ENCODE measurements at regions not wholly inside any gene's neighbourhood (a gene's known extent, or its start where the extent isn't known, plus 50 kb on each side); places are given as distances from the start of the nearest gene placed in this dataset.
A peak's percentile ranks its signal among the peaks of the same experiment; 100 is the strongest.
"Not testable (repeated sequence)": the region's sequence is repeated elsewhere in the genome, so short reads cannot be mapped to it uniquely, and the experiment has no call there.

- Histone ChIP-seq H3K27me3 (no peaks in the 10 kb centered on the region), H3K4me3 (no peak overlapping the region), H3K36me3 (no peaks in the 10 kb centered on the region), H3K9me3 (no peaks in the 10 kb centered on the region)
- DNase-seq = no peak
Observed at GRCh38 chr2:124967325-124967724, 942.2 kb downstream of the CNTNAP5 start.

GRCh38 chr2:124970030-124970429 lies 944.9 kb downstream of the CNTNAP5 start:
- Histone ChIP-seq H3K4me3 (no peak overlapping the region), H3K36me3 (no peaks in the 10 kb centered on the region), H3K9me3 (no peaks in the 10 kb centered on the region; the same call in 1 of the 2 replicates), H3K27me3 (no peaks in the 10 kb centered on the region)
- DNase-seq = no peak

- DNase-seq = no peak
- H3K4me3 ChIP-seq = no peak overlapping the region
- H3K27me3 ChIP-seq = no peaks in the 10 kb centered on the region
Observed at GRCh38 chr2:124973396-124973795, 948.3 kb downstream of the CNTNAP5 start.

GRCh38 chr2:124975224-124975623 lies 950.1 kb downstream of the CNTNAP5 start:
- Histone ChIP-seq H3K9me3 (no peaks in the 10 kb centered on the region; the same call in 1 of the 2 replicates), H3K4me3 (no peak overlapping the region), H3K36me3 (no peaks in the 10 kb centered on the region), H3K27me3 (no peaks in the 10 kb centered on the region)
- DNase-seq = no peak

More at GRCh38 chr2:124973396-124973795, 948.3 kb downstream of the CNTNAP5 start:
- Histone ChIP-seq H3K36me3 (no peaks in the 10 kb centered on the region), H3K9me3 (no peaks in the 10 kb centered on the region; the same call in 1 of the 2 replicates)

GRCh38 chr2:124975648-124976047 lies 950.6 kb downstream of the CNTNAP5 start:
- Histone ChIP-seq H3K4me3 (no peak overlapping the region), H3K27me3 (no peaks in the 10 kb centered on the region), H3K9me3 (no peaks in the 10 kb centered on the region; the same call in 1 of the 2 replicates), H3K36me3 (no peaks in the 10 kb centered on the region)
- no peak for DNase-seq

- no peak for DNase-seq
- no peaks in the 10 kb centered on the region for H3K36me3 ChIP-seq
- no peak overlapping the region for H3K4me3 ChIP-seq
- no peaks in the 10 kb centered on the region for H3K9me3 ChIP-seq
- H3K27me3 ChIP-seq = no peaks in the 10 kb centered on the region
Observed at GRCh38 chr2:124978597-124978996, 953.5 kb downstream of the CNTNAP5 start.

- no peaks in the 10 kb centered on the region for H3K27me3 ChIP-seq
- no peaks in the 10 kb centered on the region for H3K9me3 ChIP-seq
- H3K36me3 ChIP-seq = no peaks in the 10 kb centered on the region; the same call in 1 of the 2 replicates
- H3K4me3 ChIP-seq = no peak overlapping the region
- peak; percentile 67 for DNase-seq
Observed at GRCh38 chr2:124983595-124983994, 958.5 kb downstream of the CNTNAP5 start.

- H3K4me3 ChIP-seq = no peak overlapping the region
- H3K9me3 ChIP-seq = no peaks in the 10 kb centered on the region
- no peaks in the 10 kb centered on the region; the same call in 1 of the 2 replicates for H3K36me3 ChIP-seq
- H3K27me3 ChIP-seq = no peaks in the 10 kb centered on the region
- peak; percentile 11 for DNase-seq
Observed at GRCh38 chr2:124985270-124985669, 960.2 kb downstream of the CNTNAP5 start.

- Histone ChIP-seq H3K9me3 (no peaks in the 10 kb centered on the region), H3K4me3 (no peak overlapping the region)
- no peak for DNase-seq
Observed at GRCh38 chr2:124986136-124986535, 961.0 kb downstream of the CNTNAP5 start.

GRCh38 chr2:124986870-124987269 lies 961.8 kb downstream of the CNTNAP5 start:
- H3K9me3 ChIP-seq, H3K4me3 ChIP-seq, H3K36me3 ChIP-seq, DNase-seq, H3K27me3 ChIP-seq: not testable (repeated sequence)

More at GRCh38 chr2:124986136-124986535, 961.0 kb downstream of the CNTNAP5 start:
- H3K27me3 ChIP-seq = no peaks in the 10 kb centered on the region
- no peaks in the 10 kb centered on the region; the same call in 1 of the 2 replicates for H3K36me3 ChIP-seq

GRCh38 chr2:124987436-124987835 lies 962.3 kb downstream of the CNTNAP5 start:
- H3K27me3 ChIP-seq, H3K9me3 ChIP-seq, H3K36me3 ChIP-seq, H3K4me3 ChIP-seq, DNase-seq: not testable (repeated sequence)

GRCh38 chr2:124988111-124988510 lies 963.0 kb downstream of the CNTNAP5 start:
- H3K4me3 ChIP-seq = no peak overlapping the region
- H3K27me3 ChIP-seq = no peaks in the 10 kb centered on the region
- DNase-seq = no peak
- no peaks in the 10 kb centered on the region for H3K9me3 ChIP-seq
- no peaks in the 10 kb centered on the region; the same call in 1 of the 2 replicates for H3K36me3 ChIP-seq

GRCh38 chr2:124988794-124989193 lies 963.7 kb downstream of the CNTNAP5 start:
- no peak for DNase-seq
- no peaks in the 10 kb centered on the region for H3K27me3 ChIP-seq
- no peaks in the 10 kb centered on the region for H3K9me3 ChIP-seq
- no peak overlapping the region for H3K4me3 ChIP-seq
- no peaks in the 10 kb centered on the region; the same call in 1 of the 2 replicates for H3K36me3 ChIP-seq

- Histone ChIP-seq H3K9me3 (no peaks in the 10 kb centered on the region), H3K36me3 (no peaks in the 10 kb centered on the region), H3K27me3 (no peaks in the 10 kb centered on the region), H3K4me3 (peak overlapping the region; percentile 33)
- no peak for DNase-seq
Observed at GRCh38 chr2:124993809-124994208, 968.7 kb downstream of the CNTNAP5 start.

GRCh38 chr2:124995185-124995912 lies 970.3 kb downstream of the CNTNAP5 start:
- Histone ChIP-seq H3K36me3 (no peaks in the 10 kb centered on the region), H3K9me3 (no peaks in the 10 kb centered on the region), H3K4me3 (no peak overlapping the region), H3K27me3 (no peaks in the 10 kb centered on the region)
- DNase-seq = no peak

GRCh38 chr2:124996406-124996805 lies 971.3 kb downstream of the CNTNAP5 start:
- no peaks in the 10 kb centered on the region for H3K36me3 ChIP-seq
- H3K4me3 ChIP-seq = no peak overlapping the region
- H3K27me3 ChIP-seq = no peaks in the 10 kb centered on the region
- DNase-seq = no peak
- H3K9me3 ChIP-seq = no peaks in the 10 kb centered on the region

GRCh38 chr2:124999906-125000305 lies 974.8 kb downstream of the CNTNAP5 start:
- Histone ChIP-seq H3K36me3 (no peaks in the 10 kb centered on the region), H3K27me3 (no peaks in the 10 kb centered on the region), H3K4me3 (no peak overlapping the region), H3K9me3 (no peaks in the 10 kb centered on the region)
- DNase-seq = no peak

All from MG63 (cell line).